NCI-H524 treated with DMSO at 0.1 percent for 48 hours (cell line): ENCODE measurements at regions not wholly inside any gene's neighbourhood (a gene's known extent, or its start where the extent isn't known, plus 50 kb on each side); places are given as distances from the start of the nearest gene placed in this dataset.

Experiments
- DNase-seq: peaks from one replicate; lab custom pipeline; 2025; lab: John Stamatoyannopoulos, UW

- no peak for DNase-seq
These were observed 88.3 kb upstream of the ARHGAP29 start for GRCh38 chr1:94325377-94326302.

GRCh38 chr1:94324178-94324544 lies 86.8 kb upstream of the ARHGAP29 start:
- no peak for DNase-seq

- no peak for DNase-seq
These were observed 86.2 kb upstream of the ARHGAP29 start for GRCh38 chr1:94323311-94324177.

- no peak for DNase-seq
These were observed 85.3 kb upstream of the ARHGAP29 start for GRCh38 chr1:94322696-94323095.

GRCh38 chr1:94321662-94322061 lies 84.3 kb upstream of the ARHGAP29 start:
- no peak for DNase-seq

- no peak for DNase-seq
These were observed 82.1 kb upstream of the ARHGAP29 start for GRCh38 chr1:94319319-94320102.

- no peak for DNase-seq
These were observed 81.2 kb upstream of the ARHGAP29 start for GRCh38 chr1:94318505-94319030.

DNA sequence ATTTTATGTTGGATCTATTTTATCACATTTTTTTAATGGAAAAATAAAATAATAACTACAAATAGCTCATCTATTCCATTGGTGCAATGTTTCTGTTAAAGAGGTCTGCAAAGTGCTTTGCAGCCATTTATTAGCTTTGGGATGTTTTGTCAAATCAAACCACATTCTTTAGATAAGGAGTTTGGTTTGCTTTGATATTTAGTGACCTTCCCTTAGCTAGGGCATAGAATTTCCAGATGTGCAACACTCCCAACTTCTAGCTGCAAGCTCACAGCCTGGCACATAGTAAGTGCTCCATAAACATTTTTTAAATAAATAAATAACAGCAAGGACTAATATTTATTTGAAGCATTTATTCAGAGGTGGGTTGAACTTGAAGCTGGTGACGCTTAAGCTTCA lies 80.4 kb upstream of the ARHGAP29 start:
- DNase-seq, result no peak

GRCh38 chr1:94316836-94317789 lies 79.7 kb upstream of the ARHGAP29 start:
- no peak for DNase-seq

- no peak for DNase-seq
These were observed 78.8 kb upstream of the ARHGAP29 start for GRCh38 chr1:94316183-94316582.

- DNase-seq, result no peak
These were observed 78.2 kb upstream of the ARHGAP29 start for GRCh38 chr1:94315552-94316116.

- DNase-seq, result no peak
These were observed 77.0 kb upstream of the ARHGAP29 start for GRCh38 chr1:94314222-94314858.

GRCh38 chr1:94310570-94311270 lies 73.3 kb upstream of the ARHGAP29 start:
- DNase-seq, result no peak

GRCh38 chr1:94309829-94310569 lies 72.6 kb upstream of the ARHGAP29 start:
- no peak for DNase-seq

DNA sequence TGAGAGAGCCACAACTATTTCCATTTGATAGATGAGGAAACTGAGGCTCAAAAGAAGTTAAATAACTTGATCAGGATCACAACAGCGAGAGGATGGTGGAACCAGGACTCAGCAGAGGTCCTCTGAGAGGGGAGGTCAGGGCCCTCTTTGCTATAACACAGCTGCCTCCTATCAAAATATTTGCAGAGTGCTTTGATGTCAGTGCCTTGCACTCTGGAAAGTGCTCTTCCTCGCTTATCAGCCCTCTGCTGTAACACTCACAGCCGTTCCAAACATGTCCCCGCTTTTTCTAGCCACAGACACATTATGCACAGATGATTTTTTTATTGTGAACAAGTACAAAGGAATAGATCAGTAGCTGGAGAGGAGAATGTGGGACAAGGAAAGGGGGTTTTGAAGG lies 71.8 kb upstream of the ARHGAP29 start:
- no peak for DNase-seq

- no peak for DNase-seq
These were observed 69.1 kb upstream of the ARHGAP29 start for GRCh38 chr1:94306521-94306920.

DNA sequence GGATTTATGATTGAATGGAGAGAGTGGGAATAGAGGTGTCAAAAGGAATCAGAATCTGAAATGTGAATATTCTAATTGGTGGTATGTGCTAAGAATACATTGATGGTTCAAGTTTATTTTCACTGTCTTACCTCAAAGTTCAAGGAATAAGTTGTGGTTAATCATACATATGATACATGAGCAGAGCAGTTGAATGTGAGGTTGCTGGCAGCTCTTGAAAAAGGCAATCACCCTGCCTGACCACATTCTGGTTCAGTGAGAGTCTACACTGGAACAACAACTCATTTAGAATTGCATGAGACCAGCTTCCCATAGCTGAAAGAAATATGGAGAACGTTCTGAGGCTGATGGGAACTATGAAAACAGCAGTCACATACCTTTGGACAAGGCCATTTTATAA lies 68.3 kb upstream of the ARHGAP29 start:
- DNase-seq, result no peak

GRCh38 chr1:94304553-94304952 lies 67.2 kb upstream of the ARHGAP29 start:
- DNase-seq, result no peak

DNA sequence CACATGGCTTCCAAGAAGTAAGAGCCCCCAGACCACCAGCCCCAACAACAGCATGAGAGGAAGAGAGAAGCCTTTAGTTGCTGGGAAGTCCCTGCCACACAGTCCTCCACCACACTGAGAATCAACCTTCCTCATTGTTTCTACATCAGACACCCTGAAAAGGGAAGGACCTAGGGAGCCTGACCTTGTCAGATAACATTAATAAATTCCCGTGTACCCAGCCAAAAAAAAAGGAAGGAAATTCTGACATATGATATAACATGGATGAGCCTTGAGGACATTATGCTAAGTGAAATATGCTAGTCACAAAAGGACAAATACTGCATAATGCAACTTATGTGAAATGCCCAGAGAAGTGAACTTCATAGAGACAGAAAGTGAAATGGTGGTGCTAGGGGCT lies 65.6 kb upstream of the ARHGAP29 start:
- no peak for DNase-seq
